SU-DHL-6 (cell line): ENCODE measurements at regions not wholly inside any gene's neighbourhood (a gene's known extent, or its start where the extent isn't known, plus 50 kb on each side); places are given as distances from the start of the nearest gene placed in this dataset.

ENCODE experiments used
- H2AFZ ChIP-seq: fragments of 200-600 bp; sonication (generic); 2 replicates; pipeline ENCODE4 v1.6.1; 2014; ENCODE audit warnings: low read depth, mild to moderate bottlenecking, moderate library complexity, mixed read lengths, antibody characterized with exemption, low read length; ENCODE audit not compliant: severe bottlenecking
- H3F3A ChIP-seq: fragments of 200-600 bp; shearing (Covaris generic); 2 replicates; pipeline ENCODE4 v1.6.0; 2016; ENCODE audit warnings: antibody characterized with exemption, mild to moderate bottlenecking; ENCODE audit not compliant: insufficient read depth
- H3K27ac ChIP-seq: fragments of 200-600 bp; sonication (generic); 2 replicates; pipeline ENCODE4 v1.5.1; 2016; ENCODE audit warnings: low read depth, mild to moderate bottlenecking, low read length, moderate library complexity, mixed read lengths
- H3K27me3 ChIP-seq: fragments of 200-600 bp; sonication (generic), shearing (Covaris generic); 2 replicates; pipeline ENCODE4 v1.6.0; 2014; ENCODE audit warnings: mild to moderate bottlenecking, low read length
- H3K36me3 ChIP-seq: fragments of 200-600 bp; sonication (generic); 2 replicates; pipeline ENCODE4 v1.6.1; 2014; ENCODE audit warnings: mild to moderate bottlenecking, low read length, mixed read lengths
- H3K4me2 ChIP-seq: fragments of 300-600, 200-600 bp; shearing (Covaris generic), sonication (generic); 2 replicates; pipeline ENCODE4 v1.6.0; 2014; ENCODE audit warnings: low read length, low read depth, mild to moderate bottlenecking; ENCODE audit not compliant: poor library complexity, severe bottlenecking
- H3K4me3 ChIP-seq: fragments of 200-600 bp; sonication (generic); 2 replicates; pipeline ENCODE4 v1.5.1; 2014; ENCODE audit warnings: antibody characterized with exemption, low read length, mild to moderate bottlenecking, mixed read lengths; ENCODE audit not compliant: insufficient read depth, poor library complexity, severe bottlenecking
- H3K79me2 ChIP-seq: fragments of 200-600 bp; sonication (generic); 2 replicates; pipeline ENCODE4 v1.6.1; 2014; ENCODE audit warnings: mild to moderate bottlenecking, low read length, moderate library complexity; ENCODE audit not compliant: insufficient read depth
- H3K9ac ChIP-seq: fragments of 200-600 bp; sonication (generic); 2 replicates; pipeline ENCODE4 v1.7.0; 2014; ENCODE audit warnings: mild to moderate bottlenecking, low read length
- H3K9me2 ChIP-seq: fragments of 200-600 bp; sonication (generic); replicated peaks from 2 replicates; pipeline ENCODE4 v1.6.1; 2014; ENCODE audit warnings: low read length; ENCODE audit not compliant: insufficient read depth
- H3K9me3 ChIP-seq: fragments of 200-600 bp; sonication (generic); 2 replicates; pipeline ENCODE4 v1.6.1; 2014; ENCODE audit warnings: low read length, mixed read lengths; ENCODE audit not compliant: insufficient read depth
- H4K20me1 ChIP-seq: fragments of 200-600 bp; sonication (generic); 2 replicates; pipeline ENCODE4 v1.6.1; 2014; ENCODE audit warnings: low read depth, mild to moderate bottlenecking, antibody characterized with exemption, low read length, moderate library complexity, mixed read lengths
- EZH2phosphoT487 ChIP-seq: fragments of 200-600 bp; sonication (generic), shearing (Covaris generic); conservative IDR thresholded peaks from 2 replicates; pipeline ENCODE4 v1.6.1; 2018; ENCODE audit warnings: mild to moderate bottlenecking, antibody characterized with exemption, low read length, moderate library complexity, mixed read lengths
- TF ChIP-seq, protein P1 (sequence below): fragments of 200-600 bp; sonication (generic); IDR thresholded peaks from one replicate; pipeline ENCODE4 v1.5.1; 2017; ENCODE audit warnings: antibody characterized with exemption, mild to moderate bottlenecking, low read length, moderate library complexity; ENCODE audit not compliant: insufficient read depth, poor library complexity, severe bottlenecking

GRCh38 chr21:35587841-35588380 lies 472.4 kb downstream of the SETD4 start:
- Histone ChIP-seq H4K20me1 (no peaks in the 10 kb centered on the region), H3K79me2 (no peaks in the 10 kb centered on the region), H3K4me3 (no peak overlapping the region), H3K4me2 (no peak overlapping the region), H3K36me3 (no peaks in the 10 kb centered on the region), H2AFZ (no peak overlapping the region), H3K27ac (no peak overlapping the region), H3K9me3 (no peaks in the 10 kb centered on the region), H3K27me3 (no peaks in the 10 kb centered on the region), H3K9ac (no peak overlapping the region), H3K9me2 (0 out of 2 replicates have a peak, but pooled peaks cover 3% of the 10 kb centered on the region), H3F3A (no peaks in the 10 kb centered on the region)
- TF ChIP-seq EZH2phosphoT487: no peak
- TF ChIP-seq, protein P1, sequence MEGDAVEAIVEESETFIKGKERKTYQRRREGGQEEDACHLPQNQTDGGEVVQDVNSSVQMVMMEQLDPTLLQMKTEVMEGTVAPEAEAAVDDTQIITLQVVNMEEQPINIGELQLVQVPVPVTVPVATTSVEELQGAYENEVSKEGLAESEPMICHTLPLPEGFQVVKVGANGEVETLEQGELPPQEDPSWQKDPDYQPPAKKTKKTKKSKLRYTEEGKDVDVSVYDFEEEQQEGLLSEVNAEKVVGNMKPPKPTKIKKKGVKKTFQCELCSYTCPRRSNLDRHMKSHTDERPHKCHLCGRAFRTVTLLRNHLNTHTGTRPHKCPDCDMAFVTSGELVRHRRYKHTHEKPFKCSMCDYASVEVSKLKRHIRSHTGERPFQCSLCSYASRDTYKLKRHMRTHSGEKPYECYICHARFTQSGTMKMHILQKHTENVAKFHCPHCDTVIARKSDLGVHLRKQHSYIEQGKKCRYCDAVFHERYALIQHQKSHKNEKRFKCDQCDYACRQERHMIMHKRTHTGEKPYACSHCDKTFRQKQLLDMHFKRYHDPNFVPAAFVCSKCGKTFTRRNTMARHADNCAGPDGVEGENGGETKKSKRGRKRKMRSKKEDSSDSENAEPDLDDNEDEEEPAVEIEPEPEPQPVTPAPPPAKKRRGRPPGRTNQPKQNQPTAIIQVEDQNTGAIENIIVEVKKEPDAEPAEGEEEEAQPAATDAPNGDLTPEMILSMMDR: no peak

GRCh38 chr21:35586305-35586704 lies 474.0 kb downstream of the SETD4 start:
- H3K9me3 ChIP-seq: no peaks in the 10 kb centered on the region
- H3K9ac ChIP-seq: no peak overlapping the region
- no peaks in the 10 kb centered on the region for H3F3A ChIP-seq
- H3K4me2 ChIP-seq: no peak overlapping the region
- H3K27ac ChIP-seq: no peak overlapping the region
- no peaks in the 10 kb centered on the region for H3K79me2 ChIP-seq
- no peaks in the 10 kb centered on the region for H3K36me3 ChIP-seq
- no peak overlapping the region for H3K4me3 ChIP-seq
- 0 out of 2 replicates have a peak, but pooled peaks cover 3% of the 10 kb centered on the region for H3K9me2 ChIP-seq
- H4K20me1 ChIP-seq: no peaks in the 10 kb centered on the region
- no peaks in the 10 kb centered on the region for H3K27me3 ChIP-seq
- no peak overlapping the region for H2AFZ ChIP-seq
- TF ChIP-seq, protein P1: no peak
- no peak for TF ChIP-seq EZH2phosphoT487

- H3K4me3 ChIP-seq: no peak overlapping the region
- H2AFZ ChIP-seq: no peak overlapping the region
- no peak overlapping the region for H3K9ac ChIP-seq
- H3K36me3 ChIP-seq: no peaks in the 10 kb centered on the region
- H3K27me3 ChIP-seq: no peaks in the 10 kb centered on the region
- H3K79me2 ChIP-seq: no peaks in the 10 kb centered on the region
- H4K20me1 ChIP-seq: no peaks in the 10 kb centered on the region
- H3K9me3 ChIP-seq: no peaks in the 10 kb centered on the region
- no peaks in the 10 kb centered on the region for H3F3A ChIP-seq
- 0 out of 2 replicates have a peak, but pooled peaks cover 3% of the 10 kb centered on the region for H3K9me2 ChIP-seq
- no peak overlapping the region for H3K4me2 ChIP-seq
- no peak overlapping the region for H3K27ac ChIP-seq
- TF ChIP-seq, protein P1: no peak
- TF ChIP-seq EZH2phosphoT487: no peak
Observed at GRCh38 chr21:35585878-35586277, 474.4 kb downstream of the SETD4 start.
